Ovary (tissue), 7 donors: ENCODE measurements at regions not wholly inside any gene's neighbourhood (a gene's known extent, or its start where the extent isn't known, plus 50 kb on each side); places are given as distances from the start of the nearest gene placed in this dataset.

Experiments used
- DNase-seq, 5 donors: peaks; one replicate each; pipeline ENCODE4 v3.0.0-alpha.2; 2019 to 2020
- H3K27ac ChIP-seq, 2 donors: fragments of 200-600 bp; one replicate each; pipeline versions ENCODE4 v1.5.1 to v1.8.0; 2019 to 2022
- H3K27me3 ChIP-seq: fragments of 200-600 bp; one replicate; pipeline ENCODE4 v1.8.0; 2022
- H3K36me3 ChIP-seq: fragments of 200-600 bp; sonication (generic); one replicate; pipeline ENCODE4 v1.5.1; 2019
- H3K4me1 ChIP-seq: one replicate; pipeline ENCODE4 v1.8.1; 2013; ENCODE audit warnings: mild to moderate bottlenecking, moderate library complexity; ENCODE audit not compliant: insufficient read depth
- H3K4me3 ChIP-seq: fragments of 200-600 bp; sonication (generic); one replicate; pipeline ENCODE4 v1.5.1; 2017
- H3K9me3 ChIP-seq, 2 donors: fragments of 200-600 bp in 1 of 2; sonication (generic) in 1 of 2; one replicate each; pipeline versions ENCODE4 v1.5.1 to v1.8.1; 2013 to 2019; ENCODE audit warnings: mild to moderate bottlenecking in 1 of 2, moderate library complexity in 1 of 2
- EP300 ChIP-seq: sonication (generic); formaldehyde crosslinking; IDR thresholded peaks from one replicate; pipeline ENCODE4 v1.6.1; 2017; ENCODE audit warnings: antibody characterized with exemption
- POLR2A ChIP-seq: fragments of 450-650 bp; IDR thresholded peaks from one replicate; pipeline ENCODE4 v1.6.1; 2017; ENCODE audit warnings: antibody characterized with exemption, mild to moderate bottlenecking, moderate library complexity
- WGBS, 3 donors: extraction: QIAGEN DNeasy Blood & Tissue Kit in 1 of 3; methylation state at CpG; one replicate each; pipeline versions ENCODE4 v1.1.5 to v1.1.7; 2013 to 2017; 5-methylcytosine and 5-hydroxymethylcytosine counted together
- intact Hi-C, 4 donors: fragments of 100-400 bp; cut with DNase I; formaldehyde crosslinking; loops; one replicate each; pipeline versions ENCODE4 v1.11.0 to v1.15.1; 2022 to 2023
- TF ChIP-seq, protein P1 (sequence below), 3 donors: fragments of 450-650 bp in 2 of 3; fragments of 200-600 bp in 1 of 3; IDR thresholded peaks; one replicate each; pipeline versions ENCODE4 v1.5.1 to v1.8.0; 2016 to 2022; ENCODE audit warnings: antibody characterized with exemption in 3 of 3, mild to moderate bottlenecking in 1 of 3
- donor health status: DM: no; HTN: no; CAD: no; lungs with moderate emphysema.
- donor health status: DM: no; HTN: no; CAD: no.
- donor health status: Bipolar disorder and iron deficiency.
- donor health status: DM: no; HTN: no; CAD: no.
- donor health status: DM: yes; HTN: yes; CAD: no.

DNA sequence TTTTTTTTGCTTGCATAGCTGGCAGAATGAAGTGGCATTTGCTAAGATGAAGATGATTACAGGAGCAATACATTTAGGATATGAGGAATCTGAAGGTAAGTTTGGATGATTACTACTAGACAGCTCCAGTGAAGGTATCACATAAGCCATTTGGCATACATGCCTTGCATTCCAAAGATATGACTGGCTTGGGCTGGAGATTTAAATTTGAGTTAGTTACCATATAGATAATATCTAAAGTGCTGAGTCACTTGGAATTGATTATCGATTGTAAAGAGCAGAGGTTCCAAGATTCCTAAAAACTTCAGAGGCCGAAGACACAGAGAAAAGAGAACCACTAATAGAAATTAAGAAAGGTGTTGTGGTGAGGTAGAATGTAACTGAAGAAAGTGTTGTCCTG is 1026.4 kb downstream of the DSC3 start:
- H3K36me3 ChIP-seq = no peaks in the 10 kb centered on the region
- intact Hi-C loops = no loop called here
- H3K27me3 ChIP-seq = no peaks in the 10 kb centered on the region
- no peak for DNase-seq
- H3K4me1 ChIP-seq = no peaks in the 10 kb centered on the region
- H3K27ac ChIP-seq = no peak overlapping the region
- 88 to 93% (median 88%) methylated on average over 2 of the region's 2 CpGs for WGBS, 3 donors
- TF ChIP-seq POLR2A (no peak), EP300 (no peak)
- TF ChIP-seq, protein P1, sequence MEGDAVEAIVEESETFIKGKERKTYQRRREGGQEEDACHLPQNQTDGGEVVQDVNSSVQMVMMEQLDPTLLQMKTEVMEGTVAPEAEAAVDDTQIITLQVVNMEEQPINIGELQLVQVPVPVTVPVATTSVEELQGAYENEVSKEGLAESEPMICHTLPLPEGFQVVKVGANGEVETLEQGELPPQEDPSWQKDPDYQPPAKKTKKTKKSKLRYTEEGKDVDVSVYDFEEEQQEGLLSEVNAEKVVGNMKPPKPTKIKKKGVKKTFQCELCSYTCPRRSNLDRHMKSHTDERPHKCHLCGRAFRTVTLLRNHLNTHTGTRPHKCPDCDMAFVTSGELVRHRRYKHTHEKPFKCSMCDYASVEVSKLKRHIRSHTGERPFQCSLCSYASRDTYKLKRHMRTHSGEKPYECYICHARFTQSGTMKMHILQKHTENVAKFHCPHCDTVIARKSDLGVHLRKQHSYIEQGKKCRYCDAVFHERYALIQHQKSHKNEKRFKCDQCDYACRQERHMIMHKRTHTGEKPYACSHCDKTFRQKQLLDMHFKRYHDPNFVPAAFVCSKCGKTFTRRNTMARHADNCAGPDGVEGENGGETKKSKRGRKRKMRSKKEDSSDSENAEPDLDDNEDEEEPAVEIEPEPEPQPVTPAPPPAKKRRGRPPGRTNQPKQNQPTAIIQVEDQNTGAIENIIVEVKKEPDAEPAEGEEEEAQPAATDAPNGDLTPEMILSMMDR (IDR thresholded peaks at IDR 0.05) = no peak
- no peaks in the 10 kb centered on the region for H3K9me3 ChIP-seq
- H3K4me3 ChIP-seq = no peak overlapping the region

DNA sequence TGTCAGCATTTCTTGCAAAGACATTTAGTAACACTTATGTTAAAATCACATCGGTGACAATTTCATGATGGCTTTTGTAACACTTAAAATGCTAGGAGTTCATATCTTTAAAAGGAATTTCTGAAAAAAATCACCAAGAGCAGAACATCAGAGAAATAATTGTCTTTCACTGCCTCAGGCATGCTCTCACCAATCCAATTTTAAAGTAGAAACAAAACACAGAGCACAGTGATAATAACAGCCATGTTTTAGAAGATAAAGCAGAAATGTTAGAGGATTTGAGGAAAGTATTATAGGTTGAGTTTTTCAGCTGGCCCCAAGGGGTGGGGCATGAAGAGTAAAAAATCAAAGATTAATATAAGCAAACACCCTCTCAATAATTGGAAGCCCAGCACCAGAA is 1037.6 kb downstream of the DSC3 start:
- Histone ChIP-seq H3K4me3 (no peak overlapping the region), H3K27ac (no peak overlapping the region), H3K4me1 (no peaks in the 10 kb centered on the region), H3K9me3 (no peaks in the 10 kb centered on the region), H3K36me3 (no peaks in the 10 kb centered on the region), H3K27me3 (no peaks in the 10 kb centered on the region)
- intact Hi-C loops = no loop called here
- DNase-seq = no peak
- TF ChIP-seq POLR2A = no peak
- TF ChIP-seq, protein P1 (IDR thresholded peaks at IDR 0.05) = no peak
- no peak for TF ChIP-seq EP300
- 72 to 77% (median 75%) methylated on average over 1 of the region's 1 CpG for WGBS, 3 donors

- Histone ChIP-seq H3K36me3 (no peaks in the 10 kb centered on the region), H3K4me3 (no peak overlapping the region), H3K27ac (no peak overlapping the region), H3K27me3 (no peaks in the 10 kb centered on the region), H3K4me1 (no peaks in the 10 kb centered on the region), H3K9me3 (no peaks in the 10 kb centered on the region)
- intact Hi-C loops = no loop called here
- TF ChIP-seq, protein P1 (IDR thresholded peaks at IDR 0.05) = no peak
- TF ChIP-seq EP300 (no peak), POLR2A (no peak)
- no peak for DNase-seq
- 82 to 86% (median 85%) methylated on average over 1 of the region's 1 CpG for WGBS, 3 donors
Measured at GRCh38 chr18:29982218-29982617, 1060.3 kb downstream of the DSC3 start.

- Histone ChIP-seq H3K9me3 (no peaks in the 10 kb centered on the region), H3K27ac (no peak overlapping the region), H3K4me1 (no peaks in the 10 kb centered on the region), H3K36me3 (no peaks in the 10 kb centered on the region), H3K4me3 (no peak overlapping the region), H3K27me3 (no peaks in the 10 kb centered on the region)
- intact Hi-C loops = no loop called here
- DNase-seq = no peak
- no peak for TF ChIP-seq POLR2A
- TF ChIP-seq, protein P1 (IDR thresholded peaks at IDR 0.05) = no peak
- no peak for TF ChIP-seq EP300
- 85 to 90% (median 88%) methylated on average over 1 of the region's 1 CpG for WGBS, 3 donors
Measured at GRCh38 chr18:29979881-29980280, 1062.7 kb downstream of the DSC3 start.

GRCh38 chr18:29969876-29970275 is 1072.7 kb downstream of the DSC3 start:
- no peak for DNase-seq
- TF ChIP-seq EP300 (no peak), POLR2A (no peak)
- TF ChIP-seq, protein P1 (IDR thresholded peaks at IDR 0.05) = no peak
- no peaks in the 10 kb centered on the region for H3K9me3 ChIP-seq
- no peak overlapping the region for H3K27ac ChIP-seq
- intact Hi-C loops = no loop called here
- H3K27me3 ChIP-seq = no peaks in the 10 kb centered on the region
- H3K36me3 ChIP-seq = no peaks in the 10 kb centered on the region
- H3K4me1 ChIP-seq = no peaks in the 10 kb centered on the region
- H3K4me3 ChIP-seq = no peak overlapping the region
